Activated CD4-positive, alpha-beta T cell treated with anti-CD3 and anti-CD28 coated beads, Interleukin-2, amount 10 ng/mL, durations not matched to agents 7 days and 5 days (primary cell): ENCODE measurements at regions not wholly inside any gene's neighbourhood (a gene's known extent, or its start where the extent isn't known, plus 50 kb on each side); places are given as distances from the start of the nearest gene placed in this dataset.
"Not testable (repeated sequence)": the region's sequence is repeated elsewhere in the genome, so short reads cannot be mapped to it uniquely, and the experiment has no call there.

ENCODE experiments used
- CTCF ChIA-PET: fragments of 350-600 bp; sonication (Branson Sonifier 250); formaldehyde crosslinking; loops from one replicate; lab custom pipeline; 2021; ENCODE audit warnings: antibody characterized with exemption; lab: Charles Lee
- POLR2A ChIA-PET: fragments of 350-600 bp; sonication (Branson Sonifier 250); formaldehyde crosslinking; loops from one replicate; lab custom pipeline; 2021; ENCODE audit warnings: antibody characterized with exemption; lab: Charles Lee
- DNase-seq: peaks from one replicate; pipeline ENCODE4 v3.0.0-alpha.2; 2020
- H3K27ac Mint-ChIP-seq: one replicate; pipeline ENCODE4 v1.8.0; 2021; ENCODE audit warnings: mild to moderate bottlenecking, moderate library complexity, mixed read lengths
- H3K27me3 Mint-ChIP-seq: one replicate; pipeline ENCODE4 v1.8.0; 2021; ENCODE audit warnings: mixed read lengths
- H3K36me3 Mint-ChIP-seq: one replicate; pipeline ENCODE4 v1.8.0; 2021; ENCODE audit warnings: low read depth, mixed read lengths
- H3K4me1 Mint-ChIP-seq: one replicate; pipeline ENCODE4 v1.8.0; 2021; ENCODE audit warnings: mixed read lengths
- H3K4me3 Mint-ChIP-seq: one replicate; pipeline ENCODE4 v1.8.0; 2021; ENCODE audit warnings: mild to moderate bottlenecking, moderate library complexity, mixed read lengths
- H3K9me3 Mint-ChIP-seq: one replicate; pipeline ENCODE4 v1.8.0; 2021; ENCODE audit warnings: mixed read lengths

DNA sequence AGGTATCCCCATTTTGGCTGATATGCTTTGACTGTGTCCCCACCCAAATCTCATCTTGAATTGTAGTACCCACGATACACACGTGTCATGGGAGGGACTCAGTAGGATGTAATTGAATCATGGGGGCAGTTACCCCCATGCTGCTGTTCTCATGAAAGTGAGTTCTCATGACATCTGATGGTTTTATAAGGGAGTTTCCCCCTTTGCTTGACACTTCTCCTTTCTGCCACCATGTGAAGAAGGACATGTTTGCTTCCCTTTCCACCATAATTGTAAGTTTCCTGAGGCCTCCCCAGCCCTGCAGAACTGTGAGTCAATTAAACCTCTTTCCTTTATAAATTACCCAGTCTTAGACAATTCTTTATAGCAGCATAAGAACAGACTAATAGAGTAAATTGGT, 75.0 kb upstream of the KCTD1 start:
- H3K9me3 Mint-ChIP-seq, result peaks cover 21% of the 10 kb centered on the region
- CTCF ChIA-PET, H3K4me3 Mint-ChIP-seq, H3K36me3 Mint-ChIP-seq, H3K27me3 Mint-ChIP-seq, POLR2A ChIA-PET, H3K27ac Mint-ChIP-seq, DNase-seq, H3K4me1 Mint-ChIP-seq: not testable (repeated sequence)

DNA sequence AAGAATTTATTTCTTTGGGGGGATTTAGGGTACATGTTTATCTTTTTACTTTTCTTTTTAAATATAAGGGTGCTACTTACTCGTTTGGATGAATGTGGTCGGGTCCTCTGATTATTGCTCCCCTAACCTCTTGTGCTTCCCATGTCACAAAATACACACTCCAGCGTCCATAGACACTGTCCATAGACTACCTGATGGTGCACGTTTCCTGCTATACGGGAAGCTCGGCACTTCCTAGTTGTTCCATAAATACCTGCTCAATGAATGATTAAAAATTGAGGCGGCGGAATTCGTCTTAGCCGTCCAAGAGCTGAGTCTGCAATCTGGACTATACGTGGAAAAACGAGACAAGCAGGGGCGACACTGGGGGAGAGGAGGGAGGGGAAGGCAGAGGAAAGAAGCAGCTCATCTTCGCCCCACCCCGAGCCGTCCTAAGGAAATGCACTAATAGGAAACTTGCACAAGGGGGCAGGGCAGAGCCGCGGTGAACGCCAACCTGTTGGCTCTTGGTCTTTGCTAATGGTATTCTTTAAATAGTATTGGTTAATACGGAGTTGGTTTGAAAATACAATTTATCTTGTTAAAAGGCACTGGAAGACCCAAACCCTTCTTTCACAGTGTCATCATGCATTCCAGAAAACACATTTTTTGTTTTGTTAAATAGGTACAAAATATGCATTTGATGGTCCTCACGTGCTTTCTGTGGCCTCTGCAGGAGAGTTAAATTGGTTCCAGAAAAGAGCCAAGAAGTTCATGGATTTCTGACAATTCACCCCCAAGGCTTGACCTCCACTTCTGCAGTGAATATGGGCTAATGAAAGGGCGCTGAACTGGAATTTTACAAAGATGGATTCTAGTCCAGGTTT, 73.0 kb upstream of the KCTD1 start:
- H3K9me3 Mint-ChIP-seq, result peaks cover 21% of the 10 kb centered on the region
- no peaks in the 10 kb centered on the region for H3K27me3 Mint-ChIP-seq
- H3K36me3 Mint-ChIP-seq, result peaks cover 3% of the 10 kb centered on the region
- peak; percentile 36 for DNase-seq
- peak overlapping the region; percentile 58 for H3K4me3 Mint-ChIP-seq
- no peak overlapping the region for H3K27ac Mint-ChIP-seq
- peaks cover 1% of the 10 kb centered on the region for H3K4me1 Mint-ChIP-seq
- CTCF ChIA-PET, result interaction anchor here (0.5 kb wide), 1 partner anchor 16 kb away, joined by 3 read pairs; no protein-coding TSS in a partner anchor
- POLR2A ChIA-PET, result no interaction called here

DNA sequence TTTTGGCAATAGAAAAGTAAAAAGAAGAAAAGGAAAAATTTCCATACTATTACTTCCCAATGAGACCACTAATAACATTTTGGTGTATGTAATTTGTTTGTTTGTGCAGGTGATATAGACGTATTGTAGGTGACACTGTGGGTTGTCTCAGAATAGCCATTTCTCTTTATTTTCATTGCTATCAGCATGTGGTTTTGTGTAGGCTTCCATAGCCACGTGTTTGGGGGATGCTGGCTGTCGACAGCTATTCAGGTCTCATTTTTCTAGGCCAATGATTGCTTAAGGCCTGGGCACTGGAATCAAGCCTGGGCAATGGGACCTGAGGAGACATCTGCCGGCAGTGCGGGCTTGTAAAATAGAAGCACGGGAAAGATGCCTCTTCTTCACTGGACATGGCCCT, 71.0 kb upstream of the KCTD1 start:
- no peak for DNase-seq
- peaks cover 1% of the 10 kb centered on the region for H3K4me1 Mint-ChIP-seq
- ChIA-PET POLR2A (no interaction called here), CTCF (interaction anchor here (1.0 kb wide), 1 partner anchor 9 kb away, joined by 3 read pairs; no protein-coding TSS in a partner anchor)
- peaks cover 11% of the 10 kb centered on the region for H3K9me3 Mint-ChIP-seq
- H3K27ac Mint-ChIP-seq, result no peak overlapping the region
- H3K36me3 Mint-ChIP-seq, result peaks cover 3% of the 10 kb centered on the region
- H3K27me3 Mint-ChIP-seq, result peaks cover under 1% of the 10 kb centered on the region
- no peak overlapping the region for H3K4me3 Mint-ChIP-seq

- Mint-ChIP-seq H3K9me3 (peaks cover 3% of the 10 kb centered on the region), H3K27ac (no peak overlapping the region), H3K4me3 (no peak overlapping the region), H3K4me1 (peaks cover 1% of the 10 kb centered on the region), H3K36me3 (no peaks in the 10 kb centered on the region), H3K27me3 (peaks cover 8% of the 10 kb centered on the region)
- DNase-seq, result no peak
- ChIA-PET CTCF (no interaction called here), POLR2A (no interaction called here)
Measured at GRCh38 chr18:26618135-26618534, 69.8 kb upstream of the KCTD1 start.

DNA sequence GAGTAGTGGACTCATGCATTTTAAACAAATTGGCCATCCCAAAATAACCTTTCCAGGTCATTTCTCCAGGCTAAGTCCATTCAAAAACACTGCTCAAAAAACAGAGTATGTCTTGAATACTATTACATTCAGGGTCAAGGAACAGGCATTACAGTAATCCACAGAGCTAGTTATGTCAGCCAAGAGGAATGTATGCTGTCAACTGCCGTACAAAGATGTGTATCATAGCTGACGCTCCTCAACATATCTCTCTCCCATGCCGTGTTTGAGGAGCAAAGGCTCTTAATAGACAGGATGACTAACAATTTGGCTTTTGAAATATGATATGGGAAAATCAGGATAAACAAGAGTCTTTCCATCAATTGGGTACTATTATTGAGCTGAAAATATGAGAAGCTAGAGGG, 68.8 kb upstream of the KCTD1 start:
- Mint-ChIP-seq H3K27ac (no peak overlapping the region), H3K36me3 (no peaks in the 10 kb centered on the region), H3K27me3 (peaks cover 8% of the 10 kb centered on the region), H3K9me3 (no peaks in the 10 kb centered on the region), H3K4me1 (peaks cover 1% of the 10 kb centered on the region), H3K4me3 (no peak overlapping the region)
- ChIA-PET POLR2A (no interaction called here), CTCF (no interaction called here)
- no peak for DNase-seq

DNA sequence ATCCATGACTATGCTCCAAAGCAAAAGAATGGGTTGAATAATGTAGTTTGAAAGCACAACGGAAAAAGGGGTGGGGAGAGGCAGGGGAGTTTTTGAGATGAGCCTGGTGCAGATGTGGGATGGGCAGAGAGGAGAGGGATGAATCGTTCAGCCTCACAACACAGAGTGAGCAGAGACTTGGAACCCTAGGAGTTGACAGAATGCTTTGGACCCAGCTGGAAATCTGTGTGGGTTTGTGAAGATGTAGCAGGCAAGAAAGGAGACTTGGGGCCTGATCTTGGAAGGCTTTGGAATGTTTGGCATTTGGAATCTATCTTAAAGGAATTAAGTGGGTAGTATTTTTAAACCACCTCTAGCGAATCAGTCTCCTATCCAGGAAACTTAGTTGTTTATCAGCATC, 66.0 kb upstream of the KCTD1 start:
- no peak overlapping the region for H3K27ac Mint-ChIP-seq
- POLR2A ChIA-PET, result no interaction called here
- H3K4me1 Mint-ChIP-seq, result no peaks in the 10 kb centered on the region
- H3K9me3 Mint-ChIP-seq, result no peaks in the 10 kb centered on the region
- no peaks in the 10 kb centered on the region for H3K36me3 Mint-ChIP-seq
- no peak for DNase-seq
- no peak overlapping the region for H3K4me3 Mint-ChIP-seq
- H3K27me3 Mint-ChIP-seq, result peaks cover 13% of the 10 kb centered on the region
- CTCF ChIA-PET, result no interaction called here
